Pons (tissue), 1 donor: ENCODE measurements at regions not wholly inside any gene's neighbourhood (a gene's known extent, or its start where the extent isn't known, plus 50 kb on each side); places are given as distances from the start of the nearest gene placed in this dataset.
"Not testable (repeated sequence)": the region's sequence is repeated elsewhere in the genome, so short reads cannot be mapped to it uniquely, and the experiment has no call there.

ENCODE experiments used
- DNase-seq: peaks from one replicate; pipeline ENCODE4 v3.0.0-alpha.2; 2016; ENCODE audit warnings: low spot score

- no peak for DNase-seq
Measured at GRCh38 chr22:40094485-40094884, 83.2 kb upstream of the TNRC6B start.

GRCh38 chr22:40099887-40100286 lies 77.8 kb upstream of the TNRC6B start:
- DNase-seq = not testable (repeated sequence)

- DNase-seq = no peak
Measured at GRCh38 chr22:40105755-40106154, 72.0 kb upstream of the TNRC6B start.

- DNase-seq = no peak
Measured at GRCh38 chr22:40107244-40107643, 70.5 kb upstream of the TNRC6B start.

GRCh38 chr22:40107851-40108378 lies 69.8 kb upstream of the TNRC6B start:
- peak; percentile 18 for DNase-seq

- no peak for DNase-seq
Measured at GRCh38 chr22:40108396-40108795, 69.3 kb upstream of the TNRC6B start.

- DNase-seq = not testable (repeated sequence)
Measured at GRCh38 chr22:40108926-40109325, 68.8 kb upstream of the TNRC6B start.

- DNase-seq = no peak
Measured at GRCh38 chr22:40111451-40111850, 66.3 kb upstream of the TNRC6B start.

- DNase-seq = no peak
Measured at GRCh38 chr22:40112595-40112994, 65.1 kb upstream of the TNRC6B start.

- DNase-seq = no peak
Measured at GRCh38 chr22:40113696-40114095, 64.0 kb upstream of the TNRC6B start.

GRCh38 chr22:40114411-40114810 lies 63.3 kb upstream of the TNRC6B start:
- no peak for DNase-seq

- no peak for DNase-seq
Measured at GRCh38 chr22:40116496-40117200, 61.1 kb upstream of the TNRC6B start.

GRCh38 chr22:40118979-40119378 lies 58.7 kb upstream of the TNRC6B start:
- DNase-seq = no peak

- DNase-seq = no peak
Measured at GRCh38 chr22:40120848-40121247, 56.9 kb upstream of the TNRC6B start.

GRCh38 chr22:40121461-40121860 lies 56.3 kb upstream of the TNRC6B start:
- peak; percentile 36 for DNase-seq

GRCh38 chr22:40122792-40123191 lies 54.9 kb upstream of the TNRC6B start:
- DNase-seq = no peak

- no peak for DNase-seq
Measured at GRCh38 chr22:40123387-40123786, 54.3 kb upstream of the TNRC6B start.
